ENCODE measurements at regions not wholly inside any gene's neighbourhood (a gene's known extent, or its start where the extent isn't known, plus 50 kb on each side); places are given as distances from the start of the nearest gene placed in this dataset.

- TF ChIP-seq ZBTB34 (CRISPR knock-in tag; IDR thresholded peaks at IDR 0.05) (no peak), ATF7-NPFF (CRISPR knock-in tag; IDR thresholded peaks at IDR 0.05; ENCODE audit: low read depth) (no peak), LRRFIP1 (CRISPR knock-in tag; conservative IDR thresholded peaks at IDR 0.05) (no peak)
These were observed 401.1 kb upstream of the ZNF507 start (continued) for GRCh38 chr19:31944326-31944725.

GRCh38 chr19:31946491-31946890 lies 398.9 kb upstream of the ZNF507 start:
- no peaks in the 10 kb centered on the region for H3K27me3 ChIP-seq (ENCODE audit: control insufficient read depth in 1 of 2, insufficient read depth in 2 of 2, low read length in 2 of 2)
- in situ Hi-C loops (cut with HindIII; ENCODE audit: extremely low pct_ligation_motif_present, low pct_unique_long_range_greater_than_20kb) (no loop called here), intact Hi-C loops (cut with micrococcal nuclease; ENCODE audit: unreplicated experiment) (no loop called here)
- H3K9me3 ChIP-seq (ENCODE audit: low read length), result peaks cover 95% of the 10 kb centered on the region
- H3K9ac ChIP-seq (ENCODE audit: insufficient read depth, low read depth, low read length), result no peak overlapping the region
- no peak overlapping the region for H3K4me3 ChIP-seq (replicated peaks in 1 of 3; ENCODE audit: insufficient read depth in 1 of 3, low read depth in 2 of 3, low read length in 3 of 3)
- H3K27ac ChIP-seq (ENCODE audit: extremely low read length, insufficient read depth, low read length), result no peak overlapping the region
- BruUV-seq (replicated peaks), result no TSS peak
- CTCF ChIA-PET (ENCODE audit: low intra/inter-chr PET ratio, low total read pairs), result no interaction called here
- TF ChIP-seq ZFP91 (CRISPR knock-in tag; IDR thresholded peaks at IDR 0.05; ENCODE audit: borderline replicate concordance) (no peak), UBTF (CRISPR knock-in tag; IDR thresholded peaks at IDR 0.05) (no peak), KMT2A (CRISPR knock-in tag; IDR thresholded peaks at IDR 0.05) (no peak), ZNF746 (CRISPR knock-in tag; IDR thresholded peaks at IDR 0.05) (no peak), ZMYM4 (CRISPR knock-in tag; IDR thresholded peaks at IDR 0.05) (no peak), ZSCAN5A (CRISPR knock-in tag; IDR thresholded peaks at IDR 0.05; ENCODE audit: borderline replicate concordance) (no peak), SRSF1 (optimal IDR thresholded peaks at IDR 0.05; ENCODE audit: low read depth, low read length) (no peak), ZSCAN25 (CRISPR knock-in tag; IDR thresholded peaks at IDR 0.05) (no peak), ZNF879 (CRISPR knock-in tag; IDR thresholded peaks at IDR 0.05) (no peak)
- no peaks in the 10 kb centered on the region for H4K20me1 ChIP-seq (ENCODE audit: insufficient read depth, low read length)
- ATAC-seq, result no peak
- no peak for FAIRE-seq
- no peak overlapping the region for H3K4me2 ChIP-seq (ENCODE audit: low read depth, low read length)
- no peaks in the 10 kb centered on the region for H3K36me3 ChIP-seq (replicated peaks in 1 of 2; ENCODE audit: control insufficient read depth in 1 of 2, insufficient read depth in 2 of 2, low read length in 2 of 2)
- H2AFZ ChIP-seq (ENCODE audit: low read length), result no peak overlapping the region
- no peaks in the 10 kb centered on the region for H3K79me2 ChIP-seq (ENCODE audit: insufficient read depth, low read length)
- no peaks in the 10 kb centered on the region for H3K4me1 ChIP-seq (ENCODE audit: insufficient read depth, low read length)
- DNase-seq (ENCODE audit: low spot score), result no peak
- no CpG with 5 or more reads among the region's 4 CpGs for WGBS (ENCODE audit: low lambda C conversion rate)
- POLR2A ChIA-PET, result no interaction called here

Data from HepG2 (cell line).